HG02840 (cell line): ENCODE measurements at regions not wholly inside any gene's neighbourhood (a gene's known extent, or its start where the extent isn't known, plus 50 kb on each side); places are given as distances from the start of the nearest gene placed in this dataset.

ENCODE experiments used
- ATAC-seq: cut with Tn5 transposase; IDR thresholded peaks from one replicate; pipeline ENCODE4 v1.9.1; 2021; ENCODE audit warnings: mild to moderate bottlenecking, moderate library complexity, moderate number of reproducible peaks; ENCODE audit not compliant: unreplicated experiment, low FRiP score

DNA sequence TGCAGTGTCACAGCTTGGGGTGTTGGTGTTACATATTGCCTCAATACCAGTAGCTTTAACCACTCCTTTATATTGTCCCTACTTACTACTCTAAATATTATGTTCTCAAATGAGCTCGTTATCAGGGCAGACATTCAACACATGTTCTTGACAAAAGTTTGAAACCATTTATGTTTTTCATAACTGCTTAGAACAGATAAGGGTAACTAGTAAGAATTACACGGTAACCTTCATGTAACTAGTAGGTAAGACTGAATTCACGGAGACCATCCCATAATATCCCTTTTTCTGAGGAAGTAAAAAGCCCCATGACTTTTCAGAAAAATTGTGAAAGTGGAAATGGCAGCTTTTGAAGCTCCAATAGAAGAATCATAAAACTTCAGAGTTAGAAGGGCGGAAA is 59.6 kb upstream of the CENPW start:
- no peak for ATAC-seq

GRCh38 chr6:126285871-126286365 is 54.0 kb upstream of the CENPW start:
- no peak for ATAC-seq
